ENCODE measurements at regions not wholly inside any gene's neighbourhood (a gene's known extent, or its start where the extent isn't known, plus 50 kb on each side); places are given as distances from the start of the nearest gene placed in this dataset.

GRCh38 chr7:106573125-106573663 is 87.8 kb downstream of the CCDC71L start:
- Mint-ChIP-seq H3K9me3 (peaks cover 0 to 2% (median 0%) of the 10 kb centered on the region in 11 donors), H3K27ac (no peak overlapping the region), H3K4me3 (no peak overlapping the region), H3K27me3 (peaks cover 4 to 20% (median 10%) of the 10 kb centered on the region in 5 donors), H3K4me1 (peaks cover 0 to 10% (median 0%) of the 10 kb centered on the region in 7 donors), H3K36me3 (no peaks in the 10 kb centered on the region)
- Histone ChIP-seq H3K27me3 (ENCODE audit: control insufficient read depth in 2 of 2, insufficient read depth in 2 of 2, low read length in 2 of 2) (no peaks in the 10 kb centered on the region), H3K4me1 (ENCODE audit: control insufficient read depth in 2 of 2, insufficient read depth in 2 of 2, low read length in 2 of 2) (no peaks in the 10 kb centered on the region), H3K36me3 (ENCODE audit: control insufficient read depth in 2 of 3, insufficient read depth in 3 of 3, low read length in 3 of 3) (no peaks in the 10 kb centered on the region), H3K27ac (ENCODE audit: low read depth, low read length) (no peak overlapping the region), H3K4me3 (ENCODE audit: low read length) (no peak overlapping the region), H3K9me3 (ENCODE audit: control insufficient read depth in 2 of 3, low read length in 3 of 3) (no peaks in the 10 kb centered on the region)
- POLR2A ChIA-PET = no interaction called here
- DNase-seq = no peak
- CTCF ChIA-PET = interaction anchor here (0.6 kb wide), 1 partner anchor 13 kb away, joined by 3 read pairs; no protein-coding TSS in a partner anchor
- intact Hi-C loops (cut with micrococcal nuclease) = no loop called here
- ATAC-seq = no peak

- no peak for DNase-seq
- H3K4me3 Mint-ChIP-seq = no peak overlapping the region
- H3K27me3 Mint-ChIP-seq = peaks cover 4 to 18% (median 14%) of the 10 kb centered on the region in 5 donors
- H3K4me1 Mint-ChIP-seq = peaks cover 0 to 10% (median 0%) of the 10 kb centered on the region in 7 donors
- H3K27me3 ChIP-seq (ENCODE audit: control insufficient read depth in 2 of 2, insufficient read depth in 2 of 2, low read length in 2 of 2) = no peaks in the 10 kb centered on the region
- intact Hi-C loops (cut with micrococcal nuclease) = no loop called here
- H3K4me3 ChIP-seq (ENCODE audit: low read length) = no peak overlapping the region
- H3K9me3 ChIP-seq (ENCODE audit: control insufficient read depth in 2 of 3, low read length in 3 of 3) = no peaks in the 10 kb centered on the region
- no peak overlapping the region for H3K27ac ChIP-seq (ENCODE audit: low read depth, low read length)
- peaks cover 0 to 5% (median 0%) of the 10 kb centered on the region in 11 donors for H3K9me3 Mint-ChIP-seq
- CTCF ChIA-PET = interaction anchor here (0.6 kb wide), 1 partner anchor 14 kb away, joined by 3 read pairs; no protein-coding TSS in a partner anchor
- no peaks in the 10 kb centered on the region for H3K36me3 Mint-ChIP-seq
- H3K36me3 ChIP-seq (ENCODE audit: control insufficient read depth in 2 of 3, insufficient read depth in 3 of 3, low read length in 3 of 3) = no peaks in the 10 kb centered on the region
- H3K27ac Mint-ChIP-seq = no peak overlapping the region
- POLR2A ChIA-PET = no interaction called here
- H3K4me1 ChIP-seq (ENCODE audit: control insufficient read depth in 2 of 2, insufficient read depth in 2 of 2, low read length in 2 of 2) = no peaks in the 10 kb centered on the region
- no peak for ATAC-seq
Observed at GRCh38 chr7:106572394-106573124, 88.4 kb downstream of the CCDC71L start.

DNA sequence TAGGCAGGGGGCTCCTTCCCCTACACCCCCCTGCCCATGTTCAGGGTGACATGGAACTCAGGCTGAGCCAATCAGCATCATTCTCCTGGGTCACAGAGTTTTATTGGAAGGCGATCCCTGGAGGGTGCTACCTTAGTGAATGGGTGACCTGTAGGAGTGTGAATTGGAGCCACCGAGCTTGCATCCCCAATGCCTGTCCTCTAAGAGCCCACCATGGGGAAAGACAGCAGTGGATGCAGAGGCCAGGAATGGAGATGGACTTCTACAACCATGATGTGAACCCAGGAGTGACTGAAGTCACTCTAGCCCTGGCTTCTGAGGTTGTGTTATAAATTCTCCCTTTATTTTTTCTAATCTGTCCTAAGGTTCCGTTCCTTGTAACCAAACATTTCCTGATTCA is 89.4 kb downstream of the CCDC71L start:
- no peaks in the 10 kb centered on the region for H3K27me3 ChIP-seq (ENCODE audit: control insufficient read depth in 2 of 2, insufficient read depth in 2 of 2, low read length in 2 of 2)
- Mint-ChIP-seq H3K36me3 (no peaks in the 10 kb centered on the region), H3K4me3 (no peak overlapping the region), H3K27me3 (peaks cover 4 to 18% (median 7%) of the 10 kb centered on the region in 5 donors), H3K4me1 (peaks cover 0 to 10% (median 0%) of the 10 kb centered on the region in 7 donors), H3K9me3 (peaks cover 0 to 8% (median 0%) of the 10 kb centered on the region in 11 donors), H3K27ac (no peak overlapping the region)
- no peak overlapping the region for H3K27ac ChIP-seq (ENCODE audit: low read depth, low read length)
- ATAC-seq (no peak), DNase-seq (no peak)
- ChIA-PET POLR2A (no interaction called here), CTCF (no interaction called here)
- H3K4me3 ChIP-seq (ENCODE audit: low read length) = no peak overlapping the region
- no peaks in the 10 kb centered on the region for H3K4me1 ChIP-seq (ENCODE audit: control insufficient read depth in 2 of 2, insufficient read depth in 2 of 2, low read length in 2 of 2)
- no peaks in the 10 kb centered on the region for H3K36me3 ChIP-seq (ENCODE audit: control insufficient read depth in 2 of 3, insufficient read depth in 3 of 3, low read length in 3 of 3)
- no peaks in the 10 kb centered on the region for H3K9me3 ChIP-seq (ENCODE audit: control insufficient read depth in 2 of 3, low read length in 3 of 3)
- intact Hi-C loops (cut with micrococcal nuclease) = no loop called here

DNA sequence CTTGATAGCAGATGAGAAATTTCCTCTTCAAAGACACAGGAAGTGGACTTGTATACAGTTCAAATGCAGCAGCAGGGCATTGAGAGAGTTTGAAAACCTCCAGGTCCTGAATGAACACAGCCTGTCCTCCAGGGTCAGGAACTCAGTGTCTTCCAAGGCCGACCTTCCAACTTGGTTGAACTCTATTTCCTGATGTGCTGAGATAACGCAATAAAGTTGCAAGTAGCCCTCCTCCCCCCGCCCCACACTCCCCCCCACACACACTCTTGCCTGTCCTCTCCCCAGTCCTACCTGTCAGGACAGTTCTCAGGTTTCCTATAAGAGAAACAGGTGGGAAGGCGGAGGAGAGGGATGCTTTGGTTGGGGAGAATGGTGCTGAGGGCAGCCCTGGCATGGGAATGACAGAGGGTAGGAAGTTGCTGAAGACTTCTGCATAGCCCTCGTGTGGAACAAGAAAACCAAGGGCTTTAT is 90.0 kb downstream of the CCDC71L start:
- no peaks in the 10 kb centered on the region for H3K9me3 ChIP-seq (ENCODE audit: control insufficient read depth in 2 of 3, low read length in 3 of 3)
- Mint-ChIP-seq H3K36me3 (no peaks in the 10 kb centered on the region), H3K27ac (no peak overlapping the region), H3K9me3 (peaks cover 0 to 8% (median 0%) of the 10 kb centered on the region in 11 donors), H3K27me3 (peaks cover 4 to 18% (median 7%) of the 10 kb centered on the region in 5 donors), H3K4me1 (peaks cover 0 to 10% (median 0%) of the 10 kb centered on the region in 7 donors), H3K4me3 (no peak overlapping the region)
- ChIA-PET CTCF (no interaction called here), POLR2A (no interaction called here)
- intact Hi-C loops (cut with micrococcal nuclease) = no loop called here
- no peaks in the 10 kb centered on the region for H3K4me1 ChIP-seq (ENCODE audit: control insufficient read depth in 2 of 2, insufficient read depth in 2 of 2, low read length in 2 of 2)
- H3K4me3 ChIP-seq (ENCODE audit: low read length) = no peak overlapping the region
- DNase-seq = no peak
- no peak for ATAC-seq
- no peaks in the 10 kb centered on the region for H3K36me3 ChIP-seq (ENCODE audit: control insufficient read depth in 2 of 3, insufficient read depth in 3 of 3, low read length in 3 of 3)
- H3K27ac ChIP-seq (ENCODE audit: low read depth, low read length) = no peak overlapping the region
- no peaks in the 10 kb centered on the region for H3K27me3 ChIP-seq (ENCODE audit: control insufficient read depth in 2 of 2, insufficient read depth in 2 of 2, low read length in 2 of 2)

GRCh38 chr7:106570146-106570545 is 90.8 kb downstream of the CCDC71L start:
- no peaks in the 10 kb centered on the region for H3K4me1 ChIP-seq (ENCODE audit: control insufficient read depth in 2 of 2, insufficient read depth in 2 of 2, low read length in 2 of 2)
- H3K4me3 ChIP-seq (ENCODE audit: low read length) = no peak overlapping the region
- H3K9me3 ChIP-seq (ENCODE audit: control insufficient read depth in 2 of 3, low read length in 3 of 3) = no peaks in the 10 kb centered on the region
- DNase-seq = no peak
- H3K4me3 Mint-ChIP-seq = no peak overlapping the region
- no peaks in the 10 kb centered on the region for H3K36me3 ChIP-seq (ENCODE audit: control insufficient read depth in 2 of 3, insufficient read depth in 3 of 3, low read length in 3 of 3)
- no peaks in the 10 kb centered on the region for H3K36me3 Mint-ChIP-seq
- intact Hi-C loops (cut with micrococcal nuclease) = no loop called here
- ChIA-PET POLR2A (no interaction called here), CTCF (no interaction called here)
- H3K4me1 Mint-ChIP-seq = peaks cover 0 to 10% (median 0%) of the 10 kb centered on the region in 7 donors
- no peak for ATAC-seq
- H3K27me3 ChIP-seq (ENCODE audit: control insufficient read depth in 2 of 2, insufficient read depth in 2 of 2, low read length in 2 of 2) = no peaks in the 10 kb centered on the region
- H3K27me3 Mint-ChIP-seq = peaks cover 4 to 18% (median 7%) of the 10 kb centered on the region in 5 donors
- peaks cover 0 to 8% (median 0%) of the 10 kb centered on the region in 11 donors for H3K9me3 Mint-ChIP-seq
- H3K27ac ChIP-seq (ENCODE audit: low read depth, low read length) = no peak overlapping the region
- H3K27ac Mint-ChIP-seq = no peak overlapping the region

DNA sequence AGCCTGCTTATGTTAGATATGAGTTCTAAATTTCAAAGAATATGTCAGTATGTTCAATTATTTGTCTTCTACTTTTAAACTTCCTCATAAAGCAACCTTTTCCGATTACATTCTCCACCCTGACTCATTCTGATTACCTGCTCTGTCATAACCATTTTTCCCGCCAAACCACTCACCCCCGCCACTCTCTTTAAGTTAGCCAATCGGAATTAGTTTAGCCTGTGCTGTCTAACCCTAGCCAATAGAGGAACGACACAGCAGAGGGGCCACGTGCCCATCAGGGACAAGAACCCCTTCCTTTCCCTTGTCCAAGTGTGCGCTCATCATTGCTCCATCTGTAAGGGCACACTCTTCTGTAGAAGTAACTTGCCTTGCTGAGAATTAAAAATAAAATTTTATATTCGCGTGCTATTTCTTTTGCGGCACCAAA is 91.4 kb downstream of the CCDC71L start:
- no peak for DNase-seq
- Histone ChIP-seq H3K4me1 (ENCODE audit: control insufficient read depth in 2 of 2, insufficient read depth in 2 of 2, low read length in 2 of 2) (no peaks in the 10 kb centered on the region), H3K36me3 (ENCODE audit: control insufficient read depth in 2 of 3, insufficient read depth in 3 of 3, low read length in 3 of 3) (no peaks in the 10 kb centered on the region), H3K27me3 (ENCODE audit: control insufficient read depth in 2 of 2, insufficient read depth in 2 of 2, low read length in 2 of 2) (no peaks in the 10 kb centered on the region), H3K27ac (ENCODE audit: low read depth, low read length) (peak overlapping the region; percentile 21), H3K9me3 (ENCODE audit: control insufficient read depth in 2 of 3, low read length in 3 of 3) (no peaks in the 10 kb centered on the region), H3K4me3 (ENCODE audit: low read length) (no peak overlapping the region)
- no peak overlapping the region for H3K4me3 Mint-ChIP-seq
- ChIA-PET CTCF (no interaction called here), POLR2A (no interaction called here)
- no peak for ATAC-seq
- H3K27me3 Mint-ChIP-seq = peaks cover 2 to 19% (median 7%) of the 10 kb centered on the region in 5 donors
- intact Hi-C loops (cut with micrococcal nuclease) = no loop called here
- H3K9me3 Mint-ChIP-seq = peaks cover 0 to 8% (median 0%) of the 10 kb centered on the region in 11 donors
- no peaks in the 10 kb centered on the region for H3K36me3 Mint-ChIP-seq
- H3K27ac Mint-ChIP-seq = peak overlapping the region in 1 of 9 donors; percentile 6
- peaks cover 0 to 10% (median 0%) of the 10 kb centered on the region in 7 donors for H3K4me1 Mint-ChIP-seq

All from naive thymus-derived CD4-positive, alpha-beta T cell (primary cell).